ENCODE measurements at regions not wholly inside any gene's neighbourhood (a gene's known extent, or its start where the extent isn't known, plus 50 kb on each side); places are given as distances from the start of the nearest gene placed in this dataset.
"Not testable (repeated sequence)": the region's sequence is repeated elsewhere in the genome, so short reads cannot be mapped to it uniquely, and the experiment has no call there.

DNA sequence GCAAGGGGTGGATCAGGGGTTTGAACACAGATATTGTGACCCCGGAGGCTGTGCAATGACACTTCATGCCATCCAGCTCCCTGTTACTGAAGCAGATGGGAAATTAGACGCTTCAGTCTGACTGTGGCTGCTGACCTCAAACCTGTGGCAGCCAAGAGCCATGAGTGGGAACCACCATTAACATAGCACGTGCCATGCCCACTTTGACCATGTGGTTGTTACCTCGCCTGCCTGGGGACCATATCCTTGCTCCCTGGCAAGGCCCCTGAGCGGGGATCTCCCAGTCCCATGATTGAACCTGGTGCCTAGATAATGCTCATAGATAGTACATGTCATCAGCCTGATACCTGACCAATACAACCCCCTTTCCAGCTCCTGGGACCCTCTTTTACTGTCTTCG, 68.9 kb downstream of the CYP26B1 start:
- Mint-ChIP-seq H3K4me3 (ENCODE audit: unreplicated experiment) (no peak overlapping the region), H3K9me3 (ENCODE audit: unreplicated experiment) (peaks cover 2% of the 10 kb centered on the region), H3K27ac (ENCODE audit: unreplicated experiment) (no peak overlapping the region), H3K36me3 (ENCODE audit: unreplicated experiment) (peaks cover 10% of the 10 kb centered on the region), H3K4me1 (ENCODE audit: low read depth, unreplicated experiment) (no peaks in the 10 kb centered on the region), H3K27me3 (ENCODE audit: unreplicated experiment) (peaks cover 1% of the 10 kb centered on the region)
- no peak for DNase-seq
- TF ChIP-seq, protein P1, sequence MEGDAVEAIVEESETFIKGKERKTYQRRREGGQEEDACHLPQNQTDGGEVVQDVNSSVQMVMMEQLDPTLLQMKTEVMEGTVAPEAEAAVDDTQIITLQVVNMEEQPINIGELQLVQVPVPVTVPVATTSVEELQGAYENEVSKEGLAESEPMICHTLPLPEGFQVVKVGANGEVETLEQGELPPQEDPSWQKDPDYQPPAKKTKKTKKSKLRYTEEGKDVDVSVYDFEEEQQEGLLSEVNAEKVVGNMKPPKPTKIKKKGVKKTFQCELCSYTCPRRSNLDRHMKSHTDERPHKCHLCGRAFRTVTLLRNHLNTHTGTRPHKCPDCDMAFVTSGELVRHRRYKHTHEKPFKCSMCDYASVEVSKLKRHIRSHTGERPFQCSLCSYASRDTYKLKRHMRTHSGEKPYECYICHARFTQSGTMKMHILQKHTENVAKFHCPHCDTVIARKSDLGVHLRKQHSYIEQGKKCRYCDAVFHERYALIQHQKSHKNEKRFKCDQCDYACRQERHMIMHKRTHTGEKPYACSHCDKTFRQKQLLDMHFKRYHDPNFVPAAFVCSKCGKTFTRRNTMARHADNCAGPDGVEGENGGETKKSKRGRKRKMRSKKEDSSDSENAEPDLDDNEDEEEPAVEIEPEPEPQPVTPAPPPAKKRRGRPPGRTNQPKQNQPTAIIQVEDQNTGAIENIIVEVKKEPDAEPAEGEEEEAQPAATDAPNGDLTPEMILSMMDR (IDR thresholded peaks at IDR 0.05; ENCODE audit: partially characterized antibody, unreplicated experiment), result no peak

DNA sequence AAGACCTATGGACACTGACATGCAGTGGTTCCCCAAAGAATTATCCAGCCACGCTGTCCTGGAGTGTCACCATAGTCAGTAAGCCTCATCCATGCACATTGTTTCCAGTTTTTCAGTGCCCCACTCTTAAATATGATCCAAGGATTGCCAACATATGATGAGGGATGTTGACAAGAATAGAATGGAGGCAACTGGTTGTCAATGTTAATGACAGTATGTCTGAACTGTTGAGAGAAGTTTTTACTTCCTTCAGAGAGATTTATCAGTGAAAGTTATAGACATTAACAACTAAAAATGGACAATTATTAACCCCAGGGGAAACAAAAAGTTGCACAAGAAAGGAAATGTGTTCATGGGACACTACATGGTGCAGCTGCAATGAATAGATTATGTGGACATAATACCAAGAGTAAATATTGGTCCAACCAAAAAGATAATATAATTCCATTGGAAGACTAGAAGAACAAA, 69.9 kb downstream of the CYP26B1 start:
- H3K27ac Mint-ChIP-seq (ENCODE audit: unreplicated experiment), result no peak overlapping the region
- H3K9me3 Mint-ChIP-seq (ENCODE audit: unreplicated experiment), result peaks cover 4% of the 10 kb centered on the region
- TF ChIP-seq, protein P1 (IDR thresholded peaks at IDR 0.05; ENCODE audit: partially characterized antibody, unreplicated experiment), result no peak
- no peak for DNase-seq
- H3K27me3 Mint-ChIP-seq (ENCODE audit: unreplicated experiment), result peaks cover 1% of the 10 kb centered on the region
- H3K36me3 Mint-ChIP-seq (ENCODE audit: unreplicated experiment), result peaks cover 19% of the 10 kb centered on the region
- H3K4me1 Mint-ChIP-seq (ENCODE audit: low read depth, unreplicated experiment), result no peaks in the 10 kb centered on the region
- H3K4me3 Mint-ChIP-seq (ENCODE audit: unreplicated experiment), result no peak overlapping the region

DNA sequence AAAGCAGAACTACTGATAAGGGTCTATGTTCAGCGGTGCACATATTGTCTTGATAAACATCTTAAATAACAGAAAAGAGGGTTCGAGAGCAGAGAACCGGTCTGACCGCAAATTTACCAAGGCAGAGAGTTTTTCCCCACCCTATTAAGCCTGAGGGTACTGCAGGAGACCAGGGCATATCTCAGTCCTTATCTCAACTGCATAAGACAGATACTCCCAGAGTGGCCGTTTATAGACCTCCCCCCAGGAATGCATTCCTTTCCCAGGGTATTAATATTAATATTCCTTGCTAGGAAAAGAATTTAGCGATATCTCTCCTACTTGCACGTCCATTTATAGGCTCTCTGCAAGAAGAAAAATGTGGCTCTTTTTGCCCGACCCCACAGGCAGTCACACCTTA, 74.3 kb downstream of the CYP26B1 start:
- DNase-seq; H3K9me3 Mint-ChIP-seq (ENCODE audit: unreplicated experiment); H3K4me3 Mint-ChIP-seq (ENCODE audit: unreplicated experiment); H3K27me3 Mint-ChIP-seq (ENCODE audit: unreplicated experiment); H3K27ac Mint-ChIP-seq (ENCODE audit: unreplicated experiment); H3K4me1 Mint-ChIP-seq (ENCODE audit: low read depth, unreplicated experiment): not testable (repeated sequence)
- H3K36me3 Mint-ChIP-seq (ENCODE audit: unreplicated experiment), result peaks cover 19% of the 10 kb centered on the region

DNA sequence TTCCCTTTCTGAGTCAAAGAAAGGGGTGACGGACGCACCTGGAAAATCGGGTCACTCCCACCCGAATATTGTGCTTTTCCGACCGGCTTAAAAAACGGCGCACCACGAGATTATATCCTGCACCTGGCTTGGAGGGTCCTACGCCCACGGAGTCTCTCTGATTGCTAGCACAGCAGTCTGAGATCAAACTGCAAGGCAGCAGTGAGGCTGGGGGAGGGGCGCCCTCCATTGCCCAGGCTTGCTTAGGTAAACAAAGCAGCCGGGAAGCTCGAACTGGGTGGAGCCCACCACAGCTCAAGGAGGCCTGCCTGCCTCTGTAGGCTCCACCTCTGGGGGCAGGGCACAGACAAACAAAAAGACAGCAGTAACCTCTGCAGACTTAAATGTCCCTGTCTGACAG, 83.5 kb downstream of the CYP26B1 start:
- not testable (repeated sequence) for H3K36me3 Mint-ChIP-seq (ENCODE audit: unreplicated experiment); H3K4me3 Mint-ChIP-seq (ENCODE audit: unreplicated experiment); H3K27me3 Mint-ChIP-seq (ENCODE audit: unreplicated experiment); H3K9me3 Mint-ChIP-seq (ENCODE audit: unreplicated experiment); H3K27ac Mint-ChIP-seq (ENCODE audit: unreplicated experiment); H3K4me1 Mint-ChIP-seq (ENCODE audit: low read depth, unreplicated experiment); DNase-seq

DNA sequence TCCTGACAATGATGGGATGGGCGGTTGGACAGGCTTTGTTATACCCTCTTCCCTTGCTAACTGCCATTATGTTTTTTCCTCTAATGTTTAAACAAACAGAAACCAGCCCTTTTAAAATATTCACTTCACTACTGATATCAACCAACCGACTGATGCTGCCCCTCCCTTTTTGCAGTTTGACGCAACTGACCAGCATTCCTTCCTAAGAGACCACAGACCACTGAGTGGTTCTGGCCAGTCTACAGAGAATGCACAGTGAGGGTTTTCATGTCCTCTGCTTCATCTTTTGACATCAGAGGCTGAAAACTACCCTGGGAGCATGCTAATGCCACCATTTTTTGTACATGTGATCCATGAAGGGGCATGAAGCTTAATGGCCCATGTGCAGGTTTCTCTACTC, 85.3 kb downstream of the CYP26B1 start:
- Mint-ChIP-seq H3K27ac (ENCODE audit: unreplicated experiment) (no peak overlapping the region), H3K9me3 (ENCODE audit: unreplicated experiment) (no peaks in the 10 kb centered on the region), H3K36me3 (ENCODE audit: unreplicated experiment) (no peaks in the 10 kb centered on the region), H3K4me1 (ENCODE audit: low read depth, unreplicated experiment) (no peaks in the 10 kb centered on the region), H3K27me3 (ENCODE audit: unreplicated experiment) (no peaks in the 10 kb centered on the region), H3K4me3 (ENCODE audit: unreplicated experiment) (no peak overlapping the region)
- no peak for DNase-seq
- TF ChIP-seq, protein P1 (IDR thresholded peaks at IDR 0.05; ENCODE audit: partially characterized antibody, unreplicated experiment), result no peak

DNA sequence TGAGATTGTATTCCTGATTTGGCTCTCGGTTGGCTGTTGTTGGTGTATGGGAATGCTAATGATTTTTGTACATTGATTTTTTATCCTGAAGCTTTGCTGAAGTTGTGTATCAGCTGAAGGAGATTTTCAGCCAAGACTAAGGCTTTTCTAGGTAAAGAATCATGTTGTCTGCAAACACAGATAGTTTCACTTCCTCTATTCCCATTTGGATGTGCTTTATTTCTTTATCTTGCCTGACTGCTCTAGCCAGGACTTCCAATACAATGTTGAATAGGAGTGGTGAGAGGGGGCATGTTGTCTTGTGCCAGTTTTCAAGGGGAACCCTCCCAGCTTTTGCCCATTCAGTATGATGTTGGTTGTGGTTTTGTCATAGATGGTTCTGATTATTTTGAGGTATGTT, 90.4 kb downstream of the CYP26B1 start:
- Mint-ChIP-seq H3K9me3 (ENCODE audit: unreplicated experiment) (no peaks in the 10 kb centered on the region), H3K27ac (ENCODE audit: unreplicated experiment) (no peak overlapping the region), H3K4me1 (ENCODE audit: low read depth, unreplicated experiment) (no peaks in the 10 kb centered on the region), H3K4me3 (ENCODE audit: unreplicated experiment) (no peak overlapping the region), H3K27me3 (ENCODE audit: unreplicated experiment) (no peaks in the 10 kb centered on the region), H3K36me3 (ENCODE audit: unreplicated experiment) (no peaks in the 10 kb centered on the region)
- TF ChIP-seq, protein P1 (IDR thresholded peaks at IDR 0.05; ENCODE audit: partially characterized antibody, unreplicated experiment), result no peak
- no peak for DNase-seq
